HG03575 (cell line): ENCODE measurements at regions not wholly inside any gene's neighbourhood (a gene's known extent, or its start where the extent isn't known, plus 50 kb on each side); places are given as distances from the start of the nearest gene placed in this dataset.
A peak's percentile ranks its signal among the peaks of the same experiment; 100 is the strongest.
"Not testable (repeated sequence)": the region's sequence is repeated elsewhere in the genome, so short reads cannot be mapped to it uniquely, and the experiment has no call there.

Experiments used
- ATAC-seq: cut with Tn5 transposase; IDR thresholded peaks from one replicate; pipeline ENCODE4 v1.9.1; 2021; ENCODE audit not compliant: unreplicated experiment, insufficient number of reproducible peaks, low FRiP score; ENCODE audit errors: extremely low read depth

DNA sequence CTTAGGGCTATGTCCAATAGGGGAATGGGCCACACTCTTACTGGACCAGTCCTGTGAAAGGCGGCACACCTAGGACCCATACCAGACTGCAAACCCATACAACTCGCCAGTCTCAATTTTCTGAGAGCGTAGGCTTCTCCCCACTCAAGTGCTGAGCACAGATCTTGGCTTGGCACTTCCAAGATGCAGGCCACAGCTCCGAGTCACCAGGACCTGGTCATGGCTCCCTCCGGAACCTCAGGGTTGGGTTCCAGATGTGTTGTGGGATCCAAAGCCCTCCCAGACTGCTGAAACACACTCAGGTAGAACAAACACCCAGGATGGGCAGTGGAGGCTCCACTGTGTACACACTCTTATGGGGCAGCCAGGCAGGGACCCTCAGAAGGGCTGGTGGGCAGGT is 103.3 kb downstream of the TMEM144 start:
- ATAC-seq, result no peak

DNA sequence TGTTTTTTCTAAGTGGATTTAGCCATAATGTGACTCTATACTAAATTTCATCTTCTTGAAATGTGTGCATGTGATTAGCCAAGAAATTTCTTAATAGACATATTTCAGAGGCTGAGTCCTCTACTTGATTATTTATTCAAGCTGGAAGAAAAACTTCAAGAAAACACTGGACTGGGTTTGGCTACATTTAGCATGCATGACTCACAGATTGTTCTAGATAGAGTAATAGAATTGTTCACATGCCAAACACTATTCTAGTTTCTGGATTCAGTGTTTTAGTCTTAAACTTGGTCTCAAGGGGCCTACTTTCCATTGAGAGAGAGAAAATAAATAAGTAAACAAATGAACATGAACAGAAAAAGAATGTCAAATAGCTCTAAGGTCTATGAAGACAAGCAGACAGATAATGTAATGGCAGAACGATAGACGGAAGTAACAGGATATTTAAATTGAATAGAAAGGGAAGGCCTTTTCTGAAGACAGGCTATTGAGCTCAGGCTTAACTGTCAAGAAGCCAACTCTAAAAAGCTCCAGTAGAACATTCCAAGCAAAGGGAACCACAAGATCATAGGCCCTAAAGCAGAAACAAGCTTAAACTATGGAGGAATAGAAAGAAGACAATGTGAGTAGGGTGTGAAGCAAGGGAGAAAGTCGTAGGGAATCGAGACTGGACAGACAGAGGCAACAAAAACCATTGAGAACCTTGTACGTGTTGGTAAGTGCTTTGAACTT is 104.6 kb downstream of the TMEM144 start:
- no peak for ATAC-seq

DNA sequence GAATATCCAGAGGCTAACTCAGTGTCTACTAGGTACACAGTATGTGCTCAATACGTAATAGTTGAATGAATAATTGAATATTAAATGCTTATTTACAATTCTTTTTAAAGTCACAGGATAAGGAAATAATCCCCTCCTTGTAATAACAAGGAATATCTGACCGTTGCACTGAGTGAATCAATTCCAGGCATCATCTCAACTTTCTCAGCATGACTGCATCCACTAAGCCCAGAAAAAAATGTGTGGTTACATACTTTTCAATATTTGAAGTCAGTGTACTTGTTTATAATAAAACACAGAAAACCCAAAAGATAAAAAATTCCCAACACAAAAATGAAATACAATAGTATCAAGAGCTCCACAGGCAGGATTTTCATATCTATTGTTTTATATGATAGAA is 105.4 kb downstream of the TMEM144 start:
- ATAC-seq, result no peak

DNA sequence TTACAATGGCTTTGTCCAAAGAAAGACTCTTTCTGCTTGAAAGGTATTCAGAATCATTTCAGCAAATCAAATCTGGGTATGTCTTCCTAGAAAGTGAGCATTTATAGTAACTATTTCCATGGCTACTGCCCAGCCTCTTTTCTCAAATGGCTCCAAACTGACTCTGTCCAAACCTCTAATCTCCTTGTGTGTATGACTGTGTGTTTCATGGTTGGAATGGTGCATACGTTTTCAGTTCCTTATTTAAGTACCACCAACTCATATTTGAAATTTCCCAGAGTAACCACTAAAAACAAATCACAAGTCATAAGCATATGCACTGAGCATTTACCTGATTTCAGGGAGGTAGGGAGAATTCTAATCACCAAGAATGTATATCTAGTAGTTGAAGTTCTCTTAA is 106.0 kb downstream of the TMEM144 start:
- peak; percentile 86 for ATAC-seq

DNA sequence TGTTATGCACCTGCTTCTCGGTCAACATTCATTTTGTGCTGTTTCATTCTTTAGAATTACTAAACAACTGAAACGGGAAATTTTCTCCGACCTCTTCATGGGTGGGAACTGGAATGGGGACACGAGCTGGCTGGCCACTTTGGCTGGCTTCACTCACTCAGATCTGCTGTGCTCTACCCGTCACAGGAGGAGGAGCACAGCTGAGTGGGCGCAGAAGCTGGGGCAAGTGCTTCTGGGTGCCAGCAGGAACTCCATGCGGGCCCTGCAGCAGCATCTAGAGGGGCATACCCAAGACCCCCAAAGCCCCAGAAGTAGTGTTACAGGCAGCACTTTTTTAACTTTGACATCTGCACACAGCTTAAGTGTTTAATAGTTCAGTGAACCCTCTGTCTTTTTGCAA is 109.6 kb downstream of the TMEM144 start:
- no peak for ATAC-seq

DNA sequence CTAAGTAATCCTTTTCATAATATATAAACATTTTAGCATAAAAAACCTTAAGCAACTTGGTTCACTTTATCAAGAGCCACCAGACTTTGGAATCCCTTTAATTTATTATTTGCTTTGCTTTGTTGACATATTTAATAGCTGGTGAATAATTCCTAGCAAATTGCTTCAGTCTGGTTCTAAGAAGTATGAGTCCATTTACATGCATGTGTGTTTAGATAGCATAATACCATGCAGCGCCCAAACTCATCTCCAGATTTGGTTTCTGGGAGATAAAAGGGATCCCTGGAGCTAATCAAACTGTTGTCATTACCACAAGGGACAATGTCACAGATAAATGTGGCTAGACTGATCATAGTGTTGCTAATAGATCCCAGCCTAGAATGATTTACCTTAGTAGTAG is 111.8 kb downstream of the TMEM144 start:
- no peak for ATAC-seq

DNA sequence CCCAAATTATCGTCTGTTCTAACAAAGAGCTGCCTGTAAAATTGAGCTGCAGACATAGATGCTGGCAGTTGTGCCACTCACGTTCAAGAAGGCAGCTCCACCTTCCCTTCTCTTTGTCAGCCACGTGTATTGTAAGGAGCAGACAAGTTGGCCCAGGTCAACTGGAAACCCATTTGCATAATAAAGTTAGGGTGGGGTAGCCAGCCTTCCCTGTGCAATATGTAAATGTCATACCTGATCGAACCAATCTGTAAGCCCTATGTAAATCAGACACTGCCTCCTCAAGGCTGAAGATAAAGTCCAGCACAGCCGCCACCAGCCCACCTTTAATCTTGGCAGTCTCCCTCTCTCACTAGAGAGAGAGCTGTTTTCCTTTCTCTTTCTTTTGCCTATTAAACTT is 117.2 kb downstream of the TMEM144 start:
- no peak for ATAC-seq

DNA sequence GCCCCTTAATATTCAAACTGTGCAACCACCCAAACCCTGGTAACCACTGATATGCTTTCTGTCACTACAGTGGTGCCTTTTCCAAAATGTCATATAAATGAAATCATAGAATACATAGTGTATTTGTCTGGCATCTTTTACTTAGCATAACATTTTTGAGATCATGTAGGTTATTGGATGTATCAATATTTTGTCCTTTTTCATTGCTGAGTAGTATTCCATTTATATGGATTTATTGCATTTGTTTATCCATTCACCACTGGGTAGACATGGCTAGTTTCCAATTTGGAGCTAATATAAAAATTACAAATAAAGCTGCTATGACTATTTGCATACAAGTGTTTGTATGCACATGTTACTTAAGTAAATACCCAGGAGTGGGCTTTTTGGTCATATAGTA is 121.6 kb downstream of the TMEM144 start:
- no peak for ATAC-seq

DNA sequence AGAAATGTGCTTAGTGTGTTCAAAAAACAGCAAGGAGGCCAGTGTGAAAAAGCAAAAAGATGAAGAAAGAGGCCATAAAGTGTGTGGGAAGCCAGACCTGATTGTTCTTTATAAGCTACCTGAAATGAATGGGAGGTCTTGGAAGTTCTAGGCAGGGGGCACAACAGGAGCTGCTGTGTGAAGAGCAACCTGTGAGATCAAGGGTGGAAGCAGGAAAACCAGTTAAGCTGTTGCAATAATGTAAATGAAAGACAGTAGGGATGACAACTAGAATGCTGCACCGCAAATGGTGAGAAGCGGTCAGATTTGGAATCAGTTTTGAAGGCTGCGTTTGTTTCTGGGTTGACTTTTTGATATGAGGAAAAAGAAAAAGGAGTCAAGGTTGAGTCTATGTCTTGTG is 123.5 kb downstream of the TMEM144 start:
- no peak for ATAC-seq

DNA sequence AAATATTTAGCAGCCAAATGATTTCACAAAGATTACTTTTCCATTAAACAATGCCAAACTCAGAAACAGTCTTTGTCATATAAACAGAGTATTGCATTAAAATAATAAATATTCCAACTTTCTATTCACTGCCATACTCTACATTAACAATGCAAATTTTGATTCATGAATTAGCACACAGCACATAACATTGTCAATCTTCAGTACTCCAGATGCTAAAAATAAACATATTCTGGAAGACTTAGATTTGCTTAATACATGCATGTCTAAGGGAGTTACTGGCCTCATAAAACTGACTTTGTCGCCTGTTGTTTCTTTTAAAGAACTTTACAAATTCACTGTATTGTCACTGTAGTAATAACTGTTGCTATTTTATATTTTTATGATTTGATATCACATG is 131.6 kb downstream of the TMEM144 start:
- ATAC-seq, result no peak

DNA sequence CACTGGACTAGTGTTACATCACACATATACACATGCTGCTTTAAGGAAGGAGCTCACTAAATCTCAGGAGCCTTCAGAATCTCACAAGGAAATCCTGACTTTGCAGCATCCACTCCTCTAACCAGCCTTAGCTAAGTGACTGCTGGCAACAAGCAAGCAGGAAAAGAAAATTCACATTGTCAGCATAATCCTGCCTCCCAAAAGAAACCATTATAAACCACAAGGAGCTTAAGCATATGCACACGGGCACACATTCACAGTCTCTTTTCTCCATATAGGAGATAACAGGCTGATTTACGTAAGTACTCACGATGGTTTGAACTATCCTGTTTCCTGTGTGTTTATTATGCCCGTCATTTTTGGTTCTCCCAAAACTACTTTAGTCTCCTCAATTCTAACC is 136.3 kb downstream of the TMEM144 start:
- no peak for ATAC-seq

DNA sequence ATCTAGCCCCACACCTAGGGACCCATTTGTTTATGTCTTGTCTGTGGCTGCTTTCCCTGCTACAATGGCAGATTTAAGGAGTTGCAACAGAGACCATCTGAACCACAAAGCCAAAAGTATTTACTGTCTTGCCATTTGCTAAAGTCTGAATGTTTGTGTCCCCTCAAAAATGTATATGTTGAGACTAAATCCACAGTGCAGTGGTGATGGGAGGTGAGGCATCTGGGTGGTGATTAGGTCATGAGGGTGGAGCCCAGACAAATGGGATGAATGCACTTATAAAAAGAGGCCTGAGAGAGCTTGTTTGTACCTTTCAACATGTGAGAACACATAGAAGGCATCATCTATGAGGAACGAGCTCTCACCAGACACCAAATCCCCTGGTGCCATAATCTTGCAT is 137.3 kb downstream of the TMEM144 start:
- no peak for ATAC-seq

DNA sequence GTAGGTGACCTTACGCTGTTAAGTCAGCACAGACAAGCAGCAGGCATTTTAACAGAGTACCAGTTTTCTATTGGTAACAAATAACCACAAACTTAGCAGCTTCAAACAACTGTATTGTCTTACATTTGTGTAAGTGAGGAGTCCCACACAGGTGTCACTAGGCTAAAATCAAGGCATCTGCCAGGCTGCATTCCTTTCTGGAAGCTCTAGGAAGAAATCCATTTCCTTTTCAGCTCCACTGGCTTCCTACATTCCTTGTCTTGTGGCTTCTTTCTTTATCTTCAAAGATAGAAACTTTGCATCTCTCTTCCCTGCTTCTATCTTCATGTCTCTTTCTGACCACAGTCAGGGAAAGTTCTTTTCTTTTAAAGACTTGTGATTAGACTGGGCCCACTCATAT is 139.9 kb downstream of the TMEM144 start:
- no peak for ATAC-seq

DNA sequence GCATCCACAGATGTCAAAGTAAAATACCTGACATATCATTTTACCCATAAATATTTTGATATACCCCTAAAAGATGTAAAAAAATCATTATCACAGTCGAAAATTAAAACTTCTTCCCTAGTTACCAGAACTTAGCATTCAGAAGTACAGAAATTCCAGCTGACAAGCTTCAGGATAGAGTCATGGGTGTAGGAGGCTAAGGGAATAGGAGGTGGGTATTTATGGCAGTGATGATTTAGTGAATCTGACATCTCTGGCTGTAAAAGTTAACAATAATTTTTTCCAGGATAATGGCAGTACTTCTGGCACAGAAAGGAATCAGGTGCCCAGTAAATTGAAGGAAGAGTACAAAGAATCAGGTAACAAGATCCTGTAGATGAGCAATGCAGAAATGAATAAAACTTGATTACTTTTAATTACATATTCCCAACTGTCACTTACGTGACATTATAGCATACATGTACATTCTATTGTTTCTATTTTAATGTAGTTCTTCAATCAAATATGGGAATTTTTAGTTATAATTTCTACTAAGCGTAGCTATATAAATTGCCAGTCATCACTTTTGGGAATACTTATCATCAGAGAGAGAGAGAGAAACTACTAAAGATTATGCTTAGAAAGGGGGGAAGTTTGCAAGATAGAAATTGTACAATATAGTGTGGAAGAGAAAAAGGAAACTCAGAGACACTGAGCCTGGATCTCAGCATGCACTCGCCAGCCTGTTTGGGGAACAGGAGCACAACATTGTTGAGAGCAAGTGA is 143.4 kb downstream of the TMEM144 start:
- ATAC-seq, result no peak

DNA sequence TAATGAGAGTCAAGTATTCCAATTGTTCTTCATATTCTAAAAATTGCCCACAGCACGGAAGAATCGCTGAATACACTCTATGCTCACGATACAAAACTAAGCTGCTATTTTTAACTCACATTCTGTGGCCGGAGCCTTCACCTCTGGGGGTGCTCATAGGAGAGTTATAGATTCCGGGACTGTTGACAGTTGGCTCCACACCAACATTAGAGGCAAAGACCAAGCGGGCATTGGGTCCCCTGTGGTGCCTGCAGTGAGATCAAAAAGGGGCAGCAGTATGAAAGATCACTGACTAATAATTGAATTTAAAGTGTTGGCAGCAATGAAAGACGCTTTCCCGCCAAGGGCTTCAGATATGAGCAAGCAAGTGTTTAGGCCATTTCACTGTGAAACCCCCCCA is 146.0 kb downstream of the TMEM144 start:
- no peak for ATAC-seq

DNA sequence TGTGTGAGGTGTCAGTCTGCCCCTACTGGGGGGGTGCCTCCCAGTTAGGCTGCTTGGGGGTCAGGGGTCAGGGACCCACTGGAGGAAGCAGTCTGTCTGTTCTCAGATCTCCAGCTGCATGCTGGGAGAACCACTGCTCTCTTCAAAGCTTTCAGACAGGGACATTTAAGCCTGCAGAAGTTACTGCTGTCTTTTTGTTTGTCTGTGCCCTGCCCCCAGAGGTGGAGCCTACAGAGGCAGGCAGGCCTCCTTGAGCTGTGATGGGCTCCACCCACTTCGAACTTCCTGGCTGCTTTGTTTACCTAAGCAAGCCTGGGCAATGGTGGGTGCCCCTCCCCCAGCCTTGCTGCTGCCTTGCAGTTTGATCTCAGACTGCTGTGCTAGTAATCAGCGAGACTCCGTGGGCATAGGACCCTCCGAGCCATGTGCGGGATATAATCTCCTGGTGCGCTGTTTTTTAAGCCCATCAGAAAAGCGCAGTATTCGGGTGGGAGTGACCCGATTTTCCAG is 153.7 kb upstream of the RXFP1 start:
- ATAC-seq, result not testable (repeated sequence)

DNA sequence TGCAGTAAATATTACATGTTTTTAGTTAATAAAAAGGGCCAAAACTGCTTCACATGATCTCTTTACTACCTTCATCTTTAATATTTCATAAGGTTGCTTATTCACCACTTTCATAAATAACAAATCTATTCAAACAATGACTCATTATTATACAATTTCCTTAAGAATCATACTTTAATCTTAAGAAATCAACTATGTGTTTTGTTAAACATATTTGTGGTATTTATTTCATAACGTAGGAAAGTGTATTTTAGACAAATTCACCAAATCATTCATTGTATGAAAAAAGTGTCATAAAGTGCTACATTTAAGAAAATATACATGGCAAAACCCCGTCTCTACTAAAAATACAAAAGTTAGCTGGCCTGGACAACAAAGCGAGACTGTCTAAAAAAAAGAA is 150.5 kb upstream of the RXFP1 start:
- no peak for ATAC-seq

DNA sequence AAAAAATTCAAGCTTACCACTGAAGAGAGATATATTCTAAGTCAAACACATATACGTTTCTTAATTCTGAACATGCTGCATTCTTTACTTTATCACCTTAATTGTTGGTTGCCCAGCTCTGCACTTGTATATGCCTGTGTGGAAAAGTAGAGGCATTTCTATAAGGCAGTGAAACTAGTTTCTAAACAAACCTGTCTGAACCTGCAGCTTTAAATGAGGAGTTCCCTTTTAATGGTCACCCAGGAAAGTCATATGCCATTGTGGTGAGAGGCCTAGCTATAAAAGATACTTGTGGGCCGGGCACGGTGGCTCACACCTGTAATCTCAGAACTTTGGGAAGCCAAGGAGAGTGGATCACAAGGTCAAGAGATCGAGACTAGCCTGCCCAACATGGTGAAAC is 147.4 kb upstream of the RXFP1 start:
- ATAC-seq, result no peak

DNA sequence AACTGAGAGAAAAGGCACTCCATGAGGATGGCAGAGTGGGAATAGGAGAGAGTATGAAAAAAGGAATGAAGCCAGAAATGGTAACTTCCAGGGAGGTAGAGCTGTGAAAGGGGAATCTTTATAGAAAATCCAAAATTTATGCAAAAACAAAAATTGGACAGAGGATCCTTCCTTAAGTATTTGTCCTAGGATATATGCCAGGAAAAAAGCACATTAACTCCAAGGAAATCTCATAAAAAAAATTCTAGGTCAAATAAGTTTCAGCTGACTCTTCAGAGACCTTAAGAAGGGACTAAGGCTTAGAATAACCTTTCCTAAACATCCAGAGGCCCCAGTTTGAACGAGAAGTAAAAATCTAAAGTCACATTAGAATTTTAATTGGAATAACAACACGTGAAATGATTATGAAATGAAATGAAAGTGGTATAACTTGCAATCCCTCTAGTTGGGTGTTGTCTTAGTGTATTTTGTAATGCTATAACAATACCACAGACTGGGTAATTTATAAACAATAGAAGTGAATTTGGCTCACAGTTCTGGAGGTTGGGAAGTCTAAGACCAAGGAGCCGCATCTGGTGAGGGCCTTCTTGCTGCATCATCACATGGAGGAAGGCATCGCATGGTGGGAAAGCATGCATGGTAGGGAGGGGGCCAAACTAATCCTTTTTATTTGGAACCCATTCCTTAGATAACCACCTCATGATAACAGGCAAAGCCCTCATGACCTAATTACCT is 145.4 kb upstream of the RXFP1 start:
- no peak for ATAC-seq

DNA sequence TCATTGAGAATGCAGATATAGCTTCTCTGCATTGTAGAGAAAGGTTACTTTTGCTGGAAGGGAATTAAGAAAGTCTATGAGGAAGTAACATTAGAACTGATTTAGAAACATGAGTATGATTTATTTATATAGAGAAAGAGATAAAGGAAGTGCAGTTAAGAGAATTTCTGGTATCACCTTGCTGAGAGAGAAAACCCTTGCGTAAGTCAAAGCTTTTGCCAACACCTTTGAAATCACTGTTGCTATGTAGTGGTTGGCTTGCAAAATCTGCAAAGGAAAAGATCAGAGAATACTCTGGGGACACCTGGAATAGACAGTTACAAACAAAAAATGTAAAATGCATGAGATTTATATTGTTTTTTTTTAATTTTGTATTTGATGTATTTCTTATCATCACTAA is 137.3 kb upstream of the RXFP1 start:
- no peak for ATAC-seq
